Small intestine (tissue), 7 donors: ENCODE measurements at regions not wholly inside any gene's neighbourhood (a gene's known extent, or its start where the extent isn't known, plus 50 kb on each side); places are given as distances from the start of the nearest gene placed in this dataset.

Experiments used
- DNase-seq, 2 donors: peaks; one replicate each; pipeline versions ENCODE4 v3.0.0 to v3.0.0-alpha.2; 2013
- FAIRE-seq: peaks from 2 replicates; lab custom pipeline; 2012; peaks lifted over from hg19 to GRCh38; lab: Jason Lieb, UNC
- H3K27ac ChIP-seq, 3 donors: one replicate each; pipeline ENCODE4 v1.5.1; 2013; ENCODE audit warnings: low read length in 2 of 3, mild to moderate bottlenecking in 2 of 3, control low read depth in 1 of 3, inconsistent platforms in 1 of 3, low read depth in 1 of 3, moderate library complexity in 1 of 3
- H3K27me3 ChIP-seq, 3 donors: one replicate each; pipeline ENCODE4 v1.6.1; 2013; ENCODE audit warnings: low read length in 3 of 3, inconsistent platforms in 1 of 3; ENCODE audit not compliant: control insufficient read depth in 3 of 3, insufficient read depth in 3 of 3
- H3K36me3 ChIP-seq, 3 donors: one replicate each; pipeline ENCODE4 v1.6.1; 2013; ENCODE audit warnings: low read length in 3 of 3, inconsistent platforms in 1 of 3, low read depth in 1 of 3, mild to moderate bottlenecking in 1 of 3, moderate library complexity in 1 of 3; ENCODE audit not compliant: control insufficient read depth in 3 of 3, insufficient read depth in 2 of 3
- H3K4me1 ChIP-seq, 3 donors: one replicate each; pipeline ENCODE4 v1.6.1; 2013; ENCODE audit warnings: low read length in 2 of 3, inconsistent platforms in 1 of 3, low read depth in 1 of 3, mild to moderate bottlenecking in 1 of 3, moderate library complexity in 1 of 3; ENCODE audit not compliant: control insufficient read depth in 3 of 3, insufficient read depth in 2 of 3
- H3K4me3 ChIP-seq, 3 donors: one replicate each; pipeline ENCODE4 v1.5.1; 2013; ENCODE audit warnings: low read length in 3 of 3, control low read depth in 1 of 3, inconsistent platforms in 1 of 3, low read depth in 1 of 3, mild to moderate bottlenecking in 1 of 3, moderate library complexity in 1 of 3
- H3K9me3 ChIP-seq, 2 donors: one replicate each; pipeline ENCODE4 v1.6.1; 2013; ENCODE audit warnings: low read depth in 1 of 2, low read length in 1 of 2; ENCODE audit not compliant: control insufficient read depth in 2 of 2, insufficient read depth in 1 of 2
- WGBS, 3 donors: extraction: QIAGEN DNeasy Blood & Tissue Kit; methylation state at CpG; one replicate each; pipeline ENCODE4 v1.1.7; 2013; 5-methylcytosine and 5-hydroxymethylcytosine counted together
- donor health status: healthy with polysubstance abuse.
- donor health status: control.
- donor health status: control.
- donor health status: Bipolar disorder and iron deficiency.
- donor health status: healthy.

- Histone ChIP-seq H3K4me3 (no peak overlapping the region), H3K9me3 (no peaks in the 10 kb centered on the region), H3K27me3 (no peaks in the 10 kb centered on the region), H3K27ac (no peak overlapping the region), H3K36me3 (no peaks in the 10 kb centered on the region), H3K4me1 (peaks cover 0 to 11% (median 0%) of the 10 kb centered on the region in 3 donors)
- WGBS, 3 donors: 10 to 35% (median 22%) methylated on average over 1 of the region's 1 CpG
- no peak for DNase-seq
- FAIRE-seq: no peak
Observed at GRCh38 chr14:54138024-54138353, 181.4 kb upstream of the BMP4 start.

- H3K36me3 ChIP-seq: no peaks in the 10 kb centered on the region
- DNase-seq (peak in 1 of 2 donors; percentile 9), FAIRE-seq (no peak)
- H3K27me3 ChIP-seq: no peaks in the 10 kb centered on the region
- peaks cover 0 to 11% (median 0%) of the 10 kb centered on the region in 3 donors for H3K4me1 ChIP-seq
- H3K9me3 ChIP-seq: no peaks in the 10 kb centered on the region
- no peak overlapping the region for H3K4me3 ChIP-seq
- 40 to 55% (median 52%) methylated on average over 2 of the region's 2 CpGs for WGBS, 3 donors
- H3K27ac ChIP-seq: no peak overlapping the region
Observed at GRCh38 chr14:54138354-54139038, 181.9 kb upstream of the BMP4 start.

GRCh38 chr14:54140551-54140950 lies 183.9 kb upstream of the BMP4 start:
- DNase-seq (no peak), FAIRE-seq (no peak)
- 89 to 96% (median 91%) methylated on average over 1 of the region's 1 CpG for WGBS, 3 donors
- Histone ChIP-seq H3K4me3 (no peak overlapping the region), H3K27me3 (no peaks in the 10 kb centered on the region), H3K9me3 (no peaks in the 10 kb centered on the region), H3K4me1 (no peaks in the 10 kb centered on the region), H3K36me3 (no peaks in the 10 kb centered on the region), H3K27ac (no peak overlapping the region)

- WGBS, 3 donors: 82 to 89% (median 88%) methylated on average over 2 of the region's 2 CpGs
Observed at GRCh38 chr14:54146601-54147000, 190.0 kb upstream of the BMP4 start.

GRCh38 chr14:54147282-54147681 lies 190.7 kb upstream of the BMP4 start:
- no peaks in the 10 kb centered on the region for H3K36me3 ChIP-seq
- FAIRE-seq: no peak
- 29 to 59% (median 44%) methylated on average over 2 of the region's 2 CpGs for WGBS, 3 donors
- DNase-seq: no peak
- no peaks in the 10 kb centered on the region for H3K4me1 ChIP-seq
- no peak overlapping the region for H3K27ac ChIP-seq
- peaks cover 0 to 5% of the 10 kb centered on the region in 2 donors for H3K9me3 ChIP-seq
- H3K4me3 ChIP-seq: no peak overlapping the region
- no peaks in the 10 kb centered on the region for H3K27me3 ChIP-seq

More at GRCh38 chr14:54146601-54147000, 190.0 kb upstream of the BMP4 start:
- no peak overlapping the region for H3K4me3 ChIP-seq
- no peaks in the 10 kb centered on the region for H3K36me3 ChIP-seq
- H3K27ac ChIP-seq: no peak overlapping the region
- peaks cover 0 to 5% of the 10 kb centered on the region in 2 donors for H3K9me3 ChIP-seq
- FAIRE-seq: no peak
- H3K27me3 ChIP-seq: no peaks in the 10 kb centered on the region
- H3K4me1 ChIP-seq: no peaks in the 10 kb centered on the region
- no peak for DNase-seq

GRCh38 chr14:54147758-54148157 lies 191.1 kb upstream of the BMP4 start:
- 85 to 91% (median 90%) methylated on average over 3 of the region's 3 CpGs for WGBS, 3 donors
- H3K9me3 ChIP-seq: peaks cover 0 to 5% of the 10 kb centered on the region in 2 donors
- no peaks in the 10 kb centered on the region for H3K4me1 ChIP-seq
- no peaks in the 10 kb centered on the region for H3K27me3 ChIP-seq
- no peak overlapping the region for H3K27ac ChIP-seq
- H3K4me3 ChIP-seq: no peak overlapping the region
- no peak for DNase-seq
- no peaks in the 10 kb centered on the region for H3K36me3 ChIP-seq
- no peak for FAIRE-seq

- no peak for DNase-seq
- H3K4me3 ChIP-seq: no peak overlapping the region
- peaks cover 0 to 5% of the 10 kb centered on the region in 2 donors for H3K9me3 ChIP-seq
- H3K4me1 ChIP-seq: no peaks in the 10 kb centered on the region
- WGBS, 3 donors: 93 to 95% (median 93%) methylated on average over 3 of the region's 3 CpGs
- H3K27ac ChIP-seq: no peak overlapping the region
- no peaks in the 10 kb centered on the region for H3K27me3 ChIP-seq
- no peak for FAIRE-seq
- no peaks in the 10 kb centered on the region for H3K36me3 ChIP-seq
Observed at GRCh38 chr14:54148251-54148650, 191.6 kb upstream of the BMP4 start.

GRCh38 chr14:54152351-54152750 lies 195.7 kb upstream of the BMP4 start:
- H3K36me3 ChIP-seq: no peaks in the 10 kb centered on the region
- DNase-seq (no peak), FAIRE-seq (no peak)
- no peaks in the 10 kb centered on the region for H3K27me3 ChIP-seq
- H3K9me3 ChIP-seq: peaks cover 0 to 3% of the 10 kb centered on the region in 2 donors
- no peak overlapping the region for H3K4me3 ChIP-seq
- H3K4me1 ChIP-seq: no peaks in the 10 kb centered on the region
- 94 to 98% (median 95%) methylated on average over 8 of the region's 8 CpGs for WGBS, 3 donors
- H3K27ac ChIP-seq: no peak overlapping the region
